Activated CD4-positive, CD25-positive, alpha-beta regulatory T cell treated with anti-CD3 and anti-CD28 coated beads, Interleukin-2, amount 50 U/mL, for 72 hours (primary cell): ENCODE measurements at regions not wholly inside any gene's neighbourhood (a gene's known extent, or its start where the extent isn't known, plus 50 kb on each side); places are given as distances from the start of the nearest gene placed in this dataset.

ENCODE experiments used
- DNase-seq: peaks from one replicate; pipeline ENCODE4 v3.0.0; 2021

GRCh38 chr17:5635949-5636348 lies 51.6 kb upstream of the NLRP1 start:
- no peak for DNase-seq

GRCh38 chr17:5638596-5638995 lies 54.3 kb upstream of the NLRP1 start:
- DNase-seq: no peak

GRCh38 chr17:5640726-5641125 lies 56.4 kb upstream of the NLRP1 start:
- no peak for DNase-seq

- no peak for DNase-seq
These were observed 58.4 kb upstream of the NLRP1 start for GRCh38 chr17:5642752-5643151.

GRCh38 chr17:5644065-5644464 lies 59.8 kb upstream of the NLRP1 start:
- DNase-seq: no peak

- no peak for DNase-seq
These were observed 67.0 kb upstream of the NLRP1 start for GRCh38 chr17:5651348-5651747.

GRCh38 chr17:5661491-5662125 lies 77.3 kb upstream of the NLRP1 start:
- no peak for DNase-seq

GRCh38 chr17:5662409-5663085 lies 78.2 kb upstream of the NLRP1 start:
- DNase-seq: no peak

GRCh38 chr17:5665164-5665563 lies 80.9 kb upstream of the NLRP1 start:
- no peak for DNase-seq

GRCh38 chr17:5667871-5668270 lies 83.6 kb upstream of the NLRP1 start:
- DNase-seq: no peak

GRCh38 chr17:5668557-5669138 lies 84.3 kb upstream of the NLRP1 start:
- DNase-seq: no peak

- no peak for DNase-seq
These were observed 84.9 kb upstream of the NLRP1 start for GRCh38 chr17:5669191-5669590.

GRCh38 chr17:5672141-5672540 lies 87.8 kb upstream of the NLRP1 start:
- DNase-seq: no peak

- DNase-seq: no peak
These were observed 88.6 kb upstream of the NLRP1 start for GRCh38 chr17:5672815-5673430.

GRCh38 chr17:5675625-5676421 lies 91.5 kb upstream of the NLRP1 start:
- no peak for DNase-seq

GRCh38 chr17:5677620-5678019 lies 93.3 kb upstream of the NLRP1 start:
- no peak for DNase-seq

GRCh38 chr17:5678171-5678570 lies 93.9 kb upstream of the NLRP1 start:
- DNase-seq: no peak

- DNase-seq: no peak
These were observed 96.5 kb upstream of the NLRP1 start for GRCh38 chr17:5680766-5681165.

GRCh38 chr17:5683241-5683640 lies 98.9 kb upstream of the NLRP1 start:
- DNase-seq: no peak

- DNase-seq: no peak
These were observed 101.8 kb upstream of the NLRP1 start for GRCh38 chr17:5686074-5686635.

GRCh38 chr17:5687646-5688045 lies 103.3 kb upstream of the NLRP1 start:
- no peak for DNase-seq

GRCh38 chr17:5693821-5694220 lies 109.5 kb upstream of the NLRP1 start:
- DNase-seq: no peak

- no peak for DNase-seq
These were observed 110.2 kb upstream of the NLRP1 start for GRCh38 chr17:5694551-5694950.
